ENCODE measurements at regions not wholly inside any gene's neighbourhood (a gene's known extent, or its start where the extent isn't known, plus 50 kb on each side); places are given as distances from the start of the nearest gene placed in this dataset.
"Not testable (repeated sequence)": the region's sequence is repeated elsewhere in the genome, so short reads cannot be mapped to it uniquely, and the experiment has no call there.

GRCh38 chr16:13336907-13337881, 435.8 kb downstream of the SHISA9 start:
- DNase-seq = not testable (repeated sequence)

DNA sequence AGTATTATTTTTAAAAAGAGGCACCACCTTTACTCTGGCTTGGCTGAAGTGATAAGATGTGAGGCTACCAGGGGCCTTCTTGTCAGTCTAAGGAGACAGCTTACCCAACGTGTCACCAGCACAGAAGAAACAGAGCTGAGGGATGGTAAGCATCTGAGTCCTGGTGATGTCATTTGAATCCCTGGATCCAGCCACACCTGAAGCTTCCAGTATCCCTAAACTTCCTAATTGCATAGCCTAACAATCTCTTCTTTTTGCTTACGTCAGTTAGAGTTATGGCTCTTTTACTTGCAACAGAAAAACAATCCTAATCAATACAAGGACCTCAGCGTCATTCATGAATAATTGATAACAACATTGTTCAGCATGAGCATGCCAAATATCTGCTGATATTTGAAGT, 436.6 kb downstream of the SHISA9 start:
- no peak for DNase-seq

- DNase-seq = no peak
Measured at GRCh38 chr16:13342675-13343074, 441.3 kb downstream of the SHISA9 start.

DNA sequence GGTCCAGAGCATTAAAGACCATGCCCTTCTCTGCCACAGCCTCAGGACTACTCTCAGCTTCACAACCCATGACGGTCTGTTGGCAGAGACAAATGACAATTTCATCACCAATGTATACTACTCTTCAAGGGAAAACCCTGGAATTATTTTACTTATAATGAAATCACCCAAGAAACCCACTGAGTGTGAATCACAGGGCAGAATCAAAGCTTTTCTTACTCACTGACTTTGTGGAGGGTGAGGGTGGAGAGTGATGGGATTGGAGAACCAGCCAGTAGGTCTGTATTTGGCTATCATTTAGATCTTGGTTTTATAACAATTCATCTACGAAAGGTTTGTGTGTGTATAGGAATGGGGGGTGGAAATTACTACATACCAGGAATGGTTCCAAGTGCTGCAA, 442.6 kb downstream of the SHISA9 start:
- no peak for DNase-seq

GRCh38 chr16:13348416-13348815, 447.0 kb downstream of the SHISA9 start:
- no peak for DNase-seq

DNA sequence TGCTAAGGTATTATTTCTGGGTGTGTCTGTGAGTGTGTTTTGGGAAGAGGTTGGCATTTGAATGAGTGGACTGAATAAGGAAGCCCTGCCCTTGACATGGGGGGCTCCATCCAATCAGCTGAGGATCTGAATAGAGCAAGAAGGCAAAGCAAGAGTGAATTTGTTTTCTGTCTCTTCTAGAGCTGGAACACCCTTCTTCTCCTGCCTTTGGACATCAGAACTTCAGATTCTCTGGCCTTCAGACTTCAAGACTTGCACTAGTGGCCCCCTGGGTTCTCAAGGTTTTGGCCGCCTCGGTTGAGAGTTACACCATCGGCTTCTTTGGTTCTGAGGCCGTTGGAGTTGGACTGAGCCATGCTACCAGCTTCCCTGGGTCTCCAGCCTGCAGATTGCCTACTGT, 448.6 kb downstream of the SHISA9 start:
- DNase-seq = no peak

DNA sequence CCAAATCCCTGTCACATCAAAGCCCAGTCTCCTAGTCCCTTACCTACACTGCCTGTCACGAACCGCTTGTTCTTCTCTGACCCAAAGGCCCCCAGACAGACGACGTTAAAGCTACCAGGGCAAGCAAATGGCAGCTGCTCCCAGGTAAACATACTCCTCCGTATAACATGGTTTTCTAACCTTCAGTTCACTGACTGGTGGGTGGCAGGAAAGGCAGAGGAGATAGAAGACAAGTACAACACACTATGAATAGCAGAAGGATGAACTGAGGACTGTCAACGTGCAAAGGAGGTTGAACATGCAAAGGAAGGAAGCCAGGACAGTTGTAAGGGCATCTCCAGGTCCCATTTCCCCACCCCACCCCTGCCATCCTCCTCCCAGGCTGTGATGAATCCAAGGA, 449.8 kb downstream of the SHISA9 start:
- no peak for DNase-seq

GRCh38 chr16:13351601-13352217, 450.3 kb downstream of the SHISA9 start:
- no peak for DNase-seq

- not testable (repeated sequence) for DNase-seq
Measured at GRCh38 chr16:13352796-13353195, 451.4 kb downstream of the SHISA9 start.

DNA sequence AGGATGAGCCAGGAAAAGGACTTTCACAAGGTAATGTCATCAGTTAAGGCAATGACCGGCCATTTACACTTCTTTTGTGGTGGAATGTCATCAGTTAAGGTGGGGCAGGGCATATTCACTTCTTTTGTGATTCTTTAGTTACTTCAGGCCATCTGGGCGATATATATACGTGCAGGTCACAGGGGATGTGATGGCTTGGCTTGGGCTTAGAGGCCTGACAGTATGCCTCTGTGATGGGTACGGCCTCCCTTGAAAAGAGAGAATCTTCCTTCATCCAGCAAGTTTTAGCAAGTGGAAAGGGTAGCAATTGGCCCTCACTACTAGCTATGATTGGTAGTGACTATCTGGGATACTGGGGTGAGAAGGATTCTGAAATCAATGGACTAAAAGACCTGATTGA, 456.4 kb downstream of the SHISA9 start:
- DNase-seq = not testable (repeated sequence)

GRCh38 chr16:13359835-13360234, 458.4 kb downstream of the SHISA9 start:
- no peak for DNase-seq

GRCh38 chr16:13372421-13372820, 471.0 kb downstream of the SHISA9 start:
- DNase-seq = no peak

GRCh38 chr16:13376174-13376573, 474.8 kb downstream of the SHISA9 start:
- no peak for DNase-seq

DNA sequence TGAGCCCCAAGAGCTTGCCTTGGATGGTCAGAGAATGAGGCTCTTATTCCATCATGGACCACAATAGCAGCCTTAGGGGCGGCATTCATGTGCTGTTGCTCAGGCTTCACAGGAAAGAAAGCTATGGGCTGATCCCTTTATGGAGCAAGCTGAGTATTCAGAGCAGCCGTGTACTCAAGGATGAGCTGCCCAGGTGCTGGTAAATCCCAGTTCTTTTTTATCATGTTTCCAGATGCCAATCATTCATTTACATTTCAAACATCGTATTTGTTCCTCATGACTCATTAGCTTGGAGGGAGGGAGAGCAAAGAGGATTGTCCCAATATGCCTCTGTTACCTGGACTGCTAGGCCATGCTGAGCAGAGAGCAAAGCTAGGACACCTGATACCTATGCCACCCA, 475.7 kb downstream of the SHISA9 start:
- no peak for DNase-seq

DNA sequence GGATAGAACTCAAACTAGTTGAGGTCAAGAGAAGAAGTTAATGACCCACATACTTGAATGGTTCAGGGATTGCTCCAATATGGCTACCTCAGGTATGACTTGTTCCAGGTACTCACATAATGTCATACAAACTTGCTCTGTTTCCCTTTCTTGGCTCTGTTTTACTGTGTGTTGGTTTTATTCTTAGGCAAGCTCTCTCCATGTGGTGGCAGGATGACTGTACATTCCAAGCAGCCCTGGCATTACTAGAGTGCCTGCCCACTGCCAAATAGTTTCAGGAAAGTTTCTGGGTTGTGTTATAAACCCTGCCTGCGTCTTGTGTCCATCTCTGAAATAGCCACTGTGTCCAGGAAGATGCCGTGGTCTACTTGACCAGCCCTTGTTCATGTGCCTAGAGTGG, 476.8 kb downstream of the SHISA9 start:
- DNase-seq = no peak

GRCh38 chr16:13379266-13379665, 477.9 kb downstream of the SHISA9 start:
- DNase-seq = no peak

GRCh38 chr16:13385156-13386040, 484.0 kb downstream of the SHISA9 start:
- DNase-seq = not testable (repeated sequence)

DNA sequence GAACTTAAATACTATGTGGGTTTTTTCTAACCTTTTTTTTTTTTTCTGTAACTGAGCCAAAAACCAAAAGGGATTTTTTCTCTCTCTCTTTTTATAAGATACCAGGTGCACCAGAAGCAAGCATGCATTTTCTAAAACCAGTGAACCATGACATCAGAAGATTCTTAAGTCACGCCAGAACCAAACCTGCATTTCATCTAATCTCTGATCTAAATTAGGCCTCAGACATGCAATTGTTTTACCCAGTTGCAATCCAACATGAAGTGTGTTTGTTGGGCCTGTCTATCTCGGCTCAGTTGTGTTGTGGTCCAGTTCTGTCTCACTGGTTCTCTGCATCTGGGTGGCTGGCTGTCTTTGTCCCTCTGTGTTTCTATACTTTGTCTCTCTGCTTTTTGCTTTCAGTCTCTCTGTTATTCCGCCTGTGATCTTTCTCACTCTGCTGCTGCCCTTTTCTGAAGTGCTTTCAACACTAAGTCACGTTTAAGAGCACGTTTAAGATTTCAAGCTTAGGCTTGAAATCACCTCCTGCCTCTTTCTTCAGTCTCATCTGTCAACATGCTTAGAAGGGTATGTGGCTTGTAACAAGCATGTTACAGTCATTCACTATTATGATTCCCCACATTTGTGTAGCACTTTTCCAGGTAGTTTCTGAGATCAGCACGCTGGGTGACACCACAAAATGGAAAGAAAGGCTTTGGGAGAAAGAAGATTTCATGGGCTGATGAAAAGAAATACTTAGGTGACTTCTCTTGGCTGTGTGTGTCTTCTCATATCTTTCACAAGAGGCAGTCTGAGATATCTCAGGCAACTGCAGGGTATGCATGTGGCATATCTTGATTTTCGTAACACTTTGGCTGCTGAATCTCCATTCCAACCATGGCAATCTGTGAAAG, 488.9 kb downstream of the SHISA9 start:
- DNase-seq = no peak

GRCh38 chr16:13390986-13391305, 489.5 kb downstream of the SHISA9 start:
- no peak for DNase-seq

DNA sequence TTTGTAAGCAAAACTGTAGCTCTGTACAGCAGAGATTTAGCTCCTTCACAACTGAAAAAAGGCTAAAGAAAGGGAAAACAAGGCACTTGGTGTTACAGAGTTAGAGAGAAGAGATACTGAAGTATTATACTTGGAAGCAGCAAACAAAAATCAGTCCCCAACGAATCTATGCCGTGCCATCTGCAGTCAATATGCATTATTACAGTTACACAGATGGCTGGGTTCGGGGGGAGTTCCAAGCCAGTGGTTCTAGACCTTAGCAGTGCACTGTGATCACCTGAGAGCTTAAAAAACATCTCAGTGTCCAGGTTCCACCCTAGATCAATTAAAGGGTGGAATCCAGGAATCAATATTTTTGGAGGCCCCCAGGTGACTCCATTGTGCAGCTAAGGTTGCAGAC, 489.9 kb downstream of the SHISA9 start:
- no peak for DNase-seq

DNA sequence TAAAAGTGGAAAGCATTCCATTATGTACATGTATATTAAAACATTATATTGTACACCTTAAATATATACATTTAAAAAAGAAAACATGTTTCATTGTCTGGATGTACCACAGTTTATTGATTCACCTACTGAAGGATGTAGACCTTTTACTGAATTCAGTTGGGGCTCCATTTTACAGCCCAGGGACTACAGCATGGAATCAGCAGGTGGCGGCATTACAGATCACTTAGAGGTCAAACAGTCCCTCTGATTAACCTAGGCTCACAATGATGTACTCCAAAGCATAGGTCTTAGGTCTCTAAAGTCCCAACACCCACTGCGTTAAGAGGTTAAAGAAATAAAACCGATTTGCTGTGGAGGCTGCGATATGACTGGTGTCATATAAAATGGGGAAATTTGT, 490.9 kb downstream of the SHISA9 start:
- no peak for DNase-seq

DNA sequence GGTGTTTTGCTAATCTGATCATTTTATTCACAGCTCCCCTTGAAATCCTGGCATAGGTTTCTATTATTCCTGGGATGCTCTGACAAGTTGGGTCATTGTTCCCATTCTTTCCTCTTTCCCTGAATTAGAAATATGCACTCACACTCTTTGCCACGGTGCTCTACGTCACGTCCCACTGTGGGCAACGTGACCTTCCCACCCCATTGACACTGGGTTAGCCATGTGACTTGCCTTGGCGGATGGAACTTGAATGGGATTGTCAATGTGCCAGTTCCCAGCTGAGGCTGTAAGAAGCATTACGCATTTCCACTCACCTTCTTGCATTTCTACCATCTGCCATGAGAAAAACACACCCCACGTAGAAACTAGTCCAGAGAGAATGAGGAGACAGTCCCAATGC, 492.4 kb downstream of the SHISA9 start:
- no peak for DNase-seq

Measured in C1 segment of cervical spinal cord (tissue), 14 donors.